VCaP (cell line): ENCODE measurements at regions not wholly inside any gene's neighbourhood (a gene's known extent, or its start where the extent isn't known, plus 50 kb on each side); places are given as distances from the start of the nearest gene placed in this dataset.

Source experiments
- H3K27ac ChIP-seq: fragments of 450-650 bp; 2 replicates; pipeline ENCODE4 v1.5.1; 2017
- CTCF ChIP-seq: fragments of 450-650 bp; conservative IDR thresholded peaks from 2 replicates; pipeline ENCODE4 v1.5.1; 2017; ENCODE audit warnings: mild to moderate bottlenecking, moderate library complexity

DNA sequence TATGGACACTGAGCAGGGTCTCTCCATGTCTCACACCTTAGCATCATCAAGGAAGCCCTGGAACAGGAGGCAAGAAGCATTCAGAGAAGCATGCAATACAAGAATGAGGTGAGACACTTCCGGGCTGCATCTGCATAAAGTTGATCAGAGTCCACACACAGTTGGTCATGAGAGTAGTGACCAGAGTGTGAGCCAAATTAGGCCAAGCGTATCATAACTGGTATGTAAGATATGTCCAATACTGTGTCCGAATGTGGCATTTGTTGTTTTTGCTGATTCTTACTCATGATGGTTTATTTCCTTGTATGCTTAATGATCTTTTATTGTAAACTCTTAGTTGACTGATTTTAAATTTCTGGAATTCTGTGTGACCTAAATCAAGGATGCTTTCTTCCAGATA lies 315.7 kb downstream of the INSC start:
- no peak for TF ChIP-seq CTCF
- no peak overlapping the region for H3K27ac ChIP-seq

DNA sequence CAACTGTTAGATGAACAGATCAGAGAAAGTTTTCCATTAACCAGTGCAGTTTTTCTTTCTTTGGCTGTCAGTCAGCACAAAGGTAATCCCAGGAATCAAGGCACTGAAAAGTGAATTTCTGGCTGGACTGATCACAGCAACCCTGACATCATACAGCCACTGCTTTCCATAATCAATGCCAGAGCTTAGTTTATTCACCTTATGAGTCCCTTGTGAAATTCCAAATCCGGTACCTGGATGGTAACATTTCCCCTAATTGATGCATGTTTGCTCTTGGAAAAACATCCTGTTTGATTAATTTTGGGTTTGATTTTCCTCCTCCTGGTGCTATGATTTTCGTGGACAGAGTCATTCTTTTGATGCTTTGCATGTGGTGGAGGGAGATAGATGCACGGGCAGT lies 319.8 kb downstream of the INSC start:
- no peak overlapping the region for H3K27ac ChIP-seq
- TF ChIP-seq CTCF: no peak

DNA sequence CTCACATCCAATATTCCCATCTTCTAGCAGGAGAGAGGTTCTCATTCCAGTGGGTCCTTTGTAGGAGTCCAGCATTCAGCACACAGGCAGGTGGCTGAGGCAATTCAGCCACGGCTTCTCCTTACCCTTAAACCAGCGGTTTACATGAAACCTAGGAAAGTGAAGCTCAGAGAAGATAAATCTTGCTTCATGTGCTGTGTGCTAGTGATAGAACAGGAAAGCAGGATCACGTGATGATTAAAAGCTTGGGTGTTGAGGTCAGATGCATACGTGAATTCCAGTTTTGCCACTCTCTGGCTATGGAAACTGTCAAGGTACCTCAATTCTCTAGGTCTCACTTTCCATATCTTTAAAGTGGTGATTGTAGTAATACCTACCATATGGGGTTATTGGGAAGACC lies 331.6 kb downstream of the INSC start:
- TF ChIP-seq CTCF: no peak
- no peak overlapping the region for H3K27ac ChIP-seq

DNA sequence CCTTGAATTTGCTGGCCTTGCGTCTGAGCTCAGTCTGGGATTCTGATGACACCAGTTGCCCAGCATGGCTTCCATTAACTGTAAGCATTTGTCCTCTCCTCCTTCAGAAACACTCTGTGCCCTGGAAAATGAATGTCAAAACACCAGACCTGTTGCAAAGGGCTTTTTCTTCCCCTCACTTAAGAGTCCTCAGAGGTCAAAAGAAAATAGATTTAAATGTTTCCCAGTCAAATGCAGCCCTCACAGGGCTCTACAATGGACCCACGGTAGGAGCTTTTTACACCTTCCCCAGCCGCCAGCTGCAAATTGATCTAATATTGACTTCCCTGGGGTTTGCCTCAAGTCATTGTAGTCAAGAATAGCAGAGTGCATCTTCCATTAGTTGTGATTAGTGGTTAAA lies 332.2 kb downstream of the INSC start:
- TF ChIP-seq CTCF: no peak
- H3K27ac ChIP-seq: no peak overlapping the region

GRCh38 chr11:15451713-15452112 lies 337.0 kb downstream of the INSC start:
- no peak overlapping the region for H3K27ac ChIP-seq
- TF ChIP-seq CTCF: no peak

DNA sequence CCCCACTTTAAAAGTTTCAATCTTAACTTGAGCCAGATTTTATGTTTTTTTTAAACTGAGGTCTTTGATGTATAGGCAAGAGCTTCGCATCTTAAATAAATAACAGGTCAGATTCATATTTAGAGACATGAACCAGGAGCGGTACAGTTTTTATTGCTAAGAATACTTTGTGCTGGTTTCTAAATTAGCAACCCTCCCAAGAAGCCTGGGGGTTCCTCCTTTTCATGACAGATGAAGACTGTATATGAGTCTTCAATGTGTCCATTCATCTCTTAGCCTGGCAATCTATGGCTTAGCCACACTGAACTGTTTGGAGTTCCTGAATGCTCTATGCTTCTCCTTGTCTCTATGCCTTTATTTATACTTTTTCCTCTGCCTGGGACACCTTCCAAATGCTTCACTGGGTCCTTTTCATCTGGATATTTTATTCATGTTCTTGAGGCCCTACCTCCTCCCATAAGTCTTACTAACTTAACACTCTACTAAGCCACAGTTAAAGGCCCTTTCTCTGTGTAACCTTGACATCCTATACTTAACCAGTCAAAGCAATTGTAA lies 338.6 kb downstream of the INSC start:
- no peak for TF ChIP-seq CTCF
- no peak overlapping the region for H3K27ac ChIP-seq

DNA sequence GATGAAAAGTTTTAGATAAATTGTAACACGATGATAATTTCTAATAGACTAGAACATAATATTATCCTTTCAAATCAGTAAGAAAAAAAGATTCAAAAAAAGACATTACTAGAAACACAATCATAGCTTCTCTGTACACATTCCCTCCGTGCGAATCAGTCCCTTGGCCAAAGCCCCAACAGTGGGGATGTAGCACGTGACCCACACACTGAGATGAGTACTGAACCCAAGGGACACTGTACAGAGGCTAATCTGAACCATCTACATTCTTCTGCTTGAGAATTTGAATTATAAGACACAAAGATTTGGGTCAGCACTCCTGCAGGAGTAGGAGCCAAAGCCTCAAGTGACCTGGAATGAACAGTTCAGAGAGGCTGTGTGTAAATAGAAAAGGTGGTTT lies 353.7 kb downstream of the INSC start:
- no peak for TF ChIP-seq CTCF
- no peak overlapping the region for H3K27ac ChIP-seq
